Activated CD8-positive, alpha-beta memory T cell treated with anti-CD3 and anti-CD28 coated beads, Interleukin-2, amount 10 ng/mL, durations not matched to agents 7 days and 5 days (primary cell): ENCODE measurements at regions not wholly inside any gene's neighbourhood (a gene's known extent, or its start where the extent isn't known, plus 50 kb on each side); places are given as distances from the start of the nearest gene placed in this dataset.

Experiments
- ATAC-seq: fragments of 150-1000 bp; cut with Tn5 transposase; one replicate; pipeline ENCODE4 v1.10.0; 2021; ENCODE audit warnings: moderate library complexity
- CTCF ChIA-PET: fragments of 350-600 bp; sonication (Branson Sonifier 250); formaldehyde crosslinking; loops from one replicate; lab custom pipeline; 2021; ENCODE audit warnings: antibody characterized with exemption; lab: Charles Lee
- DNase-seq: peaks from one replicate; pipeline ENCODE4 v3.0.0-alpha.2; 2020
- H3K27ac Mint-ChIP-seq: one replicate; pipeline ENCODE4 v1.8.0; 2021; ENCODE audit warnings: mild to moderate bottlenecking, mixed read lengths
- H3K27me3 Mint-ChIP-seq: one replicate; pipeline ENCODE4 v1.8.0; 2021; ENCODE audit warnings: mixed read lengths
- H3K36me3 Mint-ChIP-seq: one replicate; pipeline ENCODE4 v1.8.0; 2021; ENCODE audit warnings: mild to moderate bottlenecking, mixed read lengths
- H3K4me1 Mint-ChIP-seq: one replicate; pipeline ENCODE4 v1.8.0; 2021; ENCODE audit warnings: mixed read lengths
- H3K4me3 Mint-ChIP-seq: one replicate; pipeline ENCODE4 v1.8.0; 2021; ENCODE audit warnings: mild to moderate bottlenecking, moderate library complexity, mixed read lengths
- H3K9me3 Mint-ChIP-seq: one replicate; pipeline ENCODE4 v1.8.0; 2022; ENCODE audit warnings: low read depth, mixed read lengths

DNA sequence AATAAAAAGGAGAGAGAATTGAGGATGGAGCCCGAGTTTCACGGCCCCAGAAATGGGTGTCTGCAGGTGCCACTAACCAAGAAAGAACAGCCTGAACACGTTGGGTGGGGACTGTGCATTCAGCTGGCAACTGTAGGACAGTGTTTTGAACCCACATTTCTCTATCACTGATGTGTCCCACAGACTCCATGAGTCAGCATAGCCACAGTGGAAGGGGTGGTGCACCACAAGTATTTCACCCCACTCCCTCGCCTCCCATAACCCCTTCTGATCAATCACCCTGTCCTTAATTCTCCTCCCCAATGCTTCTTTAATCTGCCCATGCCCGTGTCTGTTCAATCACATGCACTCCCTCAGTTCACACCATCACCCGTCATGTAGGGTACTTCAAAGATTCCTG, 291.5 kb downstream of the ZNF516 start:
- ATAC-seq (no peak), DNase-seq (no peak)
- H3K4me3 Mint-ChIP-seq = no peak overlapping the region
- H3K9me3 Mint-ChIP-seq = peaks cover 4% of the 10 kb centered on the region
- CTCF ChIA-PET = no interaction called here
- H3K4me1 Mint-ChIP-seq = no peaks in the 10 kb centered on the region
- H3K36me3 Mint-ChIP-seq = no peaks in the 10 kb centered on the region
- H3K27ac Mint-ChIP-seq = no peak overlapping the region
- H3K27me3 Mint-ChIP-seq = no peaks in the 10 kb centered on the region

DNA sequence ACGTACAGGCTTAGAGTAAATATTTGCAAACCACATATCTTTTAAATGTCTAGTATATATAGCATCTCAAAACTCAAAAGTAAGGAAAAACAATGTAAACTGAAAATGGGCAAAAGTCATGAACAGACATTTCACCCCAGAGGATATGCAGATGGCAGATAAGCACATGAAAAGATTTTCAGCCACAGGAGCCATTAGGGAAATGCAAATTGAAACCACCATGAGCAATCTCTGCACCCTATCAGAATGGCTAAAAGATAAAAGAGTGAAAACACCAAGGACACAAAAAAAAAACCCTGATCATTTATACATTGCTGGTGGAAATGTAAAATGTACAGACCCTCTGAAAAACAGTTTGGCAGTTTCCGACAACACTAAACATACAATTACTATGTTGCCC, 292.7 kb downstream of the ZNF516 start:
- Mint-ChIP-seq H3K36me3 (no peaks in the 10 kb centered on the region), H3K9me3 (peaks cover 7% of the 10 kb centered on the region), H3K4me1 (no peaks in the 10 kb centered on the region), H3K4me3 (no peak overlapping the region), H3K27ac (no peak overlapping the region), H3K27me3 (no peaks in the 10 kb centered on the region)
- ATAC-seq = no peak
- CTCF ChIA-PET = no interaction called here
- no peak for DNase-seq

DNA sequence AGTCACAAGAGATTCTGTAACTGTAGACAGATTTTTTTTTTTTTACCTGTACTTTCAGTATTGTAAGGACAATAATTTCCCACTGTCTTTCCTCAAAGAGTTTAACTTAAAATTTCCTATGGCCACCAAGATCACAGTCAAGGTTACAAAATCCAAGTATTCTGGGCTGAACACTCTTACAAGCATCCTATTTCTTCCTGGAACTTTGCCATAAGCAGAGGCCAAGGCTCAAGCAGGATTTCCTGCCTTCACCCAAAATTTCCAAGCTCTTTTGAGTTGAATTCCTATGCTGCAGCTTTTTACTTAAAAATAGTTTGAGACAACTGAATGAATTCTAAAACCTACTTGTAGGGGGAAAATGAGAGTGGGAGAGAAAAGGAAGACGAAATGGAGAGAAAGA, 299.4 kb downstream of the ZNF516 start:
- DNase-seq (no peak), ATAC-seq (no peak)
- H3K27ac Mint-ChIP-seq = no peak overlapping the region
- H3K4me3 Mint-ChIP-seq = no peak overlapping the region
- no peaks in the 10 kb centered on the region for H3K36me3 Mint-ChIP-seq
- H3K4me1 Mint-ChIP-seq = no peaks in the 10 kb centered on the region
- peaks cover 3% of the 10 kb centered on the region for H3K27me3 Mint-ChIP-seq
- CTCF ChIA-PET = no interaction called here
- H3K9me3 Mint-ChIP-seq = peaks cover 2% of the 10 kb centered on the region

DNA sequence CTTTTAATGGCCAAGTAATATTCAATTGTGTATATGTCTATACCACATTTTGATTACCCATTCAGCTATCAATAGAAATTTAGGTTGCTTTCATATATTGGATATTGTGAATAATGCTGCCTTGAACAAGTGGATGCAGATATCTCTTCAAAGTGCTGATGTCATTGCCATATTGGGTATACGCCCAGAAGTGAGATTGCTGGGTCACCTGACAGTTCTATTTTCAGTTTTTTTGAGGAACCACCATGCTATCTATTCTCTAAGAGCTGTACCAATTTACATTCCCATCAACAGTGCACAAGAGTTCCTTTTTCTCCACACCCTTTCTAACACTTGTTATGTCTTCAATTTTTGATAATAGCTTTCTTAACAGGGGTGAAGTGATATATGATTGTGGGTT, 306.9 kb downstream of the ZNF516 start:
- no peak for ATAC-seq
- no peaks in the 10 kb centered on the region for H3K27me3 Mint-ChIP-seq
- CTCF ChIA-PET = no interaction called here
- no peak overlapping the region for H3K27ac Mint-ChIP-seq
- H3K36me3 Mint-ChIP-seq = no peaks in the 10 kb centered on the region
- no peak overlapping the region for H3K4me3 Mint-ChIP-seq
- H3K4me1 Mint-ChIP-seq = no peaks in the 10 kb centered on the region
- no peak for DNase-seq
- H3K9me3 Mint-ChIP-seq = no peaks in the 10 kb centered on the region

DNA sequence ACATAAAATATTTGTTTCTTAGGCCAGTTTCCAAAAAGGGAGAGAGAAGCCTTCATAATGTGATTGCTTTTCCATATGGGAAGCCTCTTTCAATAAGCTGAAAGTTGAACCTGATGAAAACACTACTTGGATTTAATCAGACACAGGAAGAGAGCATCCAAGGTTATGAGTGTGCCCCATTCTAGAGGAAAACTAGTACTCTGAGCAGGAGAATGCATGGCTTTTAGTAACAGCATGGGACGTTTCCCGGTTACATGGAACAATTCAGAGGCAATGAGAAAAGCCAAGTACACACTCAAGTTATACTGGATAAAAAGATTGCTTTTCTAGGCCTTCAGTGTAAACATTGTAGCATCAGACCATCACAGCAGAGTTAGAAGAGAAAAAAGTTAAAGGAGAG, 315.8 kb downstream of the ZNF516 start:
- no peak for ATAC-seq
- Mint-ChIP-seq H3K4me3 (no peak overlapping the region), H3K36me3 (no peaks in the 10 kb centered on the region), H3K27ac (no peak overlapping the region), H3K9me3 (no peaks in the 10 kb centered on the region), H3K4me1 (no peaks in the 10 kb centered on the region), H3K27me3 (no peaks in the 10 kb centered on the region)
- CTCF ChIA-PET = no interaction called here
- no peak for DNase-seq

DNA sequence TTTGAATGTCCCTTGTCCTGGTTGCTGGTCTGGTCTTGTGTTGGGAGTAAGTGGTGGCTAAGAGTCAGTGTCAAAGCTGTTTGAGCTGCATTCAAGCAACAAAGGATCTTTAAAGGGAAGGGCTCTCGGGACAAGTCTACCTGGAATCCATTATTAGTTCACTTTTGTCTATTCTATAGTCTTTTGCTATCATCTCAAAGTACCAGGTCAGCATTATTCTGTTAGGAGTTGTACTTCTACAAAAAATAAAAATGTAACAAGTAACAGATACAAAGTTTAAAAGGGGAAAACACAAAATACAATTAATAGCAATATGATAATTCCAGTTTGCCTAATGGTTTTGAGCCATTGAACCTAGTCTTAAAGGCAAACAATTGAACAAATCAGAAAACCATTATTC, 317.9 kb downstream of the ZNF516 start:
- Mint-ChIP-seq H3K4me1 (no peaks in the 10 kb centered on the region), H3K36me3 (no peaks in the 10 kb centered on the region), H3K27ac (no peak overlapping the region), H3K4me3 (no peak overlapping the region), H3K27me3 (no peaks in the 10 kb centered on the region), H3K9me3 (no peaks in the 10 kb centered on the region)
- no peak for DNase-seq
- CTCF ChIA-PET = no interaction called here
- ATAC-seq = no peak

DNA sequence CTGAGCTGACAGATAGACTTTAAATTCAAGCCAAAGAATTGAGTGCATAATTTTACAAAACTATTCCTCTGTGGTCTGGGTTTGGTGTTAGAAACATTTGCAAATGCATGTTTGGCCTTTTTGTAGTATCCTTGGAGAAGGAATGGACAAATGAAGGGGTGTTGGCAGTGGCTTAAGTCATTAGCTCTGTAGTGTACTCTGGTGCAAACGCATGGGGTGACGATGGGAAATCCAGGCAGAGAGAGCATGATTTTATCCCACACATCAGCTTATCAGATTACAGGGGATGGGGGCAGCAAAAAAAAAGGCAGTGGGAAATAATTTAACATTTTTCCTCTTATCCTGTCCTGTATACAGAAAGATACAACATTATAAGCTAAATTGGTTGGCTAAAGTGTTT, 320.6 kb downstream of the ZNF516 start:
- no peak for ATAC-seq
- Mint-ChIP-seq H3K36me3 (no peaks in the 10 kb centered on the region), H3K27me3 (no peaks in the 10 kb centered on the region), H3K9me3 (no peaks in the 10 kb centered on the region), H3K27ac (no peak overlapping the region), H3K4me1 (no peaks in the 10 kb centered on the region), H3K4me3 (no peak overlapping the region)
- CTCF ChIA-PET = no interaction called here
- no peak for DNase-seq

DNA sequence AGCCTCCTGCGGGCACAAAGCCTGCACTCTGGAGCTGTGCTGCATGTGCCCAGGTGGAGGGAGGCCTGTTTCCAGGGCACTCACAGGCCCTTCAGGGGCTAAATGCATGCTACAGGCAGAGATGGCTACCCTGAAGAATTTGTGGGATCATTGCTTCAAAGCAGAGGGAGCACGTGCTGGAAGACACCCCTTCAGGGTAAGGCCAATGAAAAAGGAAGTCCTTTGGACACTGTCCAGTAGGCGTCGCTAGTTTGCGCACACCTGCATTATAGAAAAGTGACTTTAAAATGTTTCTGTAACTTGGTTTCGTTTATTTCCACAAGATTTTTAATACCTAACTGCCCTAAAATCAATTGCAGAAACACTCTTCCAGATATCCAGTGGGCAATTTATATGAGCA, 325.3 kb downstream of the ZNF516 start:
- ATAC-seq (no peak), DNase-seq (no peak)
- CTCF ChIA-PET = no interaction called here
- Mint-ChIP-seq H3K36me3 (no peaks in the 10 kb centered on the region), H3K4me1 (no peaks in the 10 kb centered on the region), H3K4me3 (no peak overlapping the region), H3K9me3 (no peaks in the 10 kb centered on the region), H3K27ac (no peak overlapping the region), H3K27me3 (no peaks in the 10 kb centered on the region)

DNA sequence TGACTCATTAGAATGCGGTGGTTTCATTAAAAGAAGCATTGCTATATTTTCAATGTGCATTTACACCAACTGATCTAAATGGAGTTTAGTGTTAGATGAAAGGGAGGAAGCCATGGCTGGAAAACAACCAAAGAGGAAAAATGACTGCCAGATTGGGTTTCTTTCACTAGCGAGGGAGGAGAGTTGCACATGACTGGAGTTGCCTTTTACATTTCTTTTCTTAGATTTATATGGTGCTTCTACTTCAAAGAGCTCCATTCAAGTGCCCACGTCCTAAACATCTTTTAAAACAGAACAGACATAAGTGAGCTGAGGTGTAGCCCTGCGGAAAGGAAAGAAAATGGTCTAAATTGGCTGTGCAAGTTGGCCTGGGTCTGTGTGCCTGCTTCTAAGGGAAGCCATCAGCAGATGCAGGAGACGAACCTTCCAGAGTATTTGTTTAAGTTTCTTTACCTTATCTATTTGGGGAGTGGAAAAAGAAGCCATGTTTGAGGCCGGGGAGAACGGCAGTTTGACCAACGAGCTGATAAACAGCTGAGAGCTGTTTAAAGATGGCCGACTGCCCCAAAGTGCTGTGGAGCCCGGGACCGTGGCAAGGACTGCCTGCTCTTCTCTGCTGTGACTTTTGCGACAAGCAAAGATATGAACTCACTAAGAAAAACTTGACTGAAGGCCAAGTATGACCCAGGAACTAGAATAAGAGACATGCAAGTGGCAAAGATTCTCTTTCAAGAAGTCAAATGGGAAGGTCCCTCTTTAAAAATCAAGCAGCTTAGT, 327.0 kb downstream of the ZNF516 start:
- H3K9me3 Mint-ChIP-seq = no peaks in the 10 kb centered on the region
- CTCF ChIA-PET = no interaction called here
- DNase-seq (no peak), ATAC-seq (no peak)
- H3K4me3 Mint-ChIP-seq = no peak overlapping the region
- no peaks in the 10 kb centered on the region for H3K4me1 Mint-ChIP-seq
- H3K36me3 Mint-ChIP-seq = no peaks in the 10 kb centered on the region
- H3K27ac Mint-ChIP-seq = no peak overlapping the region
- H3K27me3 Mint-ChIP-seq = no peaks in the 10 kb centered on the region

DNA sequence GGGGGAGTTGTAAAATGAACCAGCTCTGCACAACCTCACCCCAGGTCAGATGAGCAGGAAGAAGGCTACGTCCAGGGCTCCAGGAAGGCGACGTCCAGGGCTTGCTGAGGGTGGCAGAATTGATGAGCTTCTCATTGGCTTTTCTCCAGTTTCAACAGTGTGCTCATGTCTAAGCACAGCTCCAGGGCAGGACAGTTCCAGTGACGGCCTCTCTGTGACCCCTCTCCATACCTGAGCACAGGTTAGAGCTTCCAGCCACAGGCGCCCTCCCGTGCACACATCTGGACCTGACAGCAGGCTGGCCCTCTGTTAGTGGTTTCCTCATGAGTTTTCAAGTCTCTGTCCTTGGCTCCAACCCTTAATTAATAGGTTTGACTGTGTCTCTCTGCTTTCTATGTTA, 327.6 kb downstream of the ZNF516 start:
- Mint-ChIP-seq H3K4me3 (no peak overlapping the region), H3K27me3 (no peaks in the 10 kb centered on the region), H3K27ac (no peak overlapping the region), H3K9me3 (no peaks in the 10 kb centered on the region), H3K4me1 (no peaks in the 10 kb centered on the region), H3K36me3 (no peaks in the 10 kb centered on the region)
- ATAC-seq (no peak), DNase-seq (no peak)
- CTCF ChIA-PET = no interaction called here

DNA sequence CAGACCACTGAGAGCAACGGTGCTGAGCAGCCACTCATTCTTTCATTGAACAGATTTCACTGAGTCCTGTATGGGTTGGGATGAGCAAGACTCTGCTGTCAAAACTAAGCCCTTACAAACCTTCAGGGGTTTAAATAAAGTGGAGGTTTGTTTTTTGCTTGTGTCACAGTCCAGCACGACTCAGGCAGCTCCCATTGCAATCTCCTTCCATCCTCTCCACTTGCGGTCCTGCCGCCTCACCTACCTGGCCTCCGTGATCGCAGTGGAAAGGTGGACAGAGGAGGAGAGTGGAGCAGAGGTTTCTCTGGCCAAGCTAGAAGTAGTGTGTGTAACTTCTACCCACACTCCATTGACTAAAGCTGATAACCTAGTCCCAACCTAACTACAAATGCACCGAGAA, 332.2 kb downstream of the ZNF516 start:
- DNase-seq (no peak), ATAC-seq (no peak)
- H3K4me3 Mint-ChIP-seq = no peak overlapping the region
- H3K4me1 Mint-ChIP-seq = no peaks in the 10 kb centered on the region
- H3K9me3 Mint-ChIP-seq = no peaks in the 10 kb centered on the region
- no peak overlapping the region for H3K27ac Mint-ChIP-seq
- H3K36me3 Mint-ChIP-seq = no peaks in the 10 kb centered on the region
- no peaks in the 10 kb centered on the region for H3K27me3 Mint-ChIP-seq
- CTCF ChIA-PET = no interaction called here

DNA sequence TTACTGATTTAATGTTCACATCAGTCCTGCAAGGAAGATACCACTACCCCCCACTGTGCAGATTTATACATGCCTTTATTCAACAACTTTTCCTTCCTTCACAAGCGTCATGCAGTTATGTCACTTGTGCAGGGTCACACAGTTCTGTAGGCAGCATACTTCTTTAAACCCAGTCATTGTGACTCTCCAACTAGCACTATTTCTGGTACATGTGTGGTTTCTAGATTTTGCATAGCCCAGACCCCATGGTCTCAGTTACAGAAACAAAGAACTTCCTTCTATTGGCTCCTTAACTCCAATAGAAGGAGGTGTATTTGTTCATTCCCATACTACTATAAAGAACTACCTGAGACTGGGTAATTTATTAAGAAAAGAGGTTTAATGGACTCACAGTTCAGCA, 333.1 kb downstream of the ZNF516 start:
- Mint-ChIP-seq H3K36me3 (no peaks in the 10 kb centered on the region), H3K27ac (no peak overlapping the region), H3K4me3 (no peak overlapping the region), H3K27me3 (no peaks in the 10 kb centered on the region), H3K9me3 (no peaks in the 10 kb centered on the region), H3K4me1 (no peaks in the 10 kb centered on the region)
- ATAC-seq (no peak), DNase-seq (no peak)
- CTCF ChIA-PET = no interaction called here

DNA sequence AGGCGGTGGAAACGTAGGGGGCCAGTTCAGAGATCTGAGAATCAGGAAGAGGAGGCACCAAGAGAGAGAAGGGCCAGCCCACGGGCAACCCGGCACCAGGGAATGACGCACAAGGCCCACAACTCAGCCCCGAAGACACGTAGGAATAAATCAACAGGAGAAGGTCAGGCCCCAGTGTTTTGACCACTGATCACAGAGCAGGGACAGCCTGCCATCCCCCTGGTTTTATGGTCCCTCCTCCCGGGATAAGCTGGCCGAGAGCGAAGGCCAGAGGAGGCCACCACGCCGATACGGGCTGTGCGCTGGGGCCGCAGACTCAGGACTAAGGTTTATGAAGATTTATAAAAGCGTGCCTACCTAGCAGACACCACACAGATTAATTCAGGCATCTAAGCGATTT, 341.4 kb downstream of the ZNF516 start:
- Mint-ChIP-seq H3K4me3 (no peak overlapping the region), H3K9me3 (no peaks in the 10 kb centered on the region), H3K27ac (no peak overlapping the region), H3K36me3 (no peaks in the 10 kb centered on the region), H3K4me1 (no peaks in the 10 kb centered on the region), H3K27me3 (no peaks in the 10 kb centered on the region)
- ATAC-seq = no peak
- CTCF ChIA-PET = no interaction called here
- DNase-seq = no peak

DNA sequence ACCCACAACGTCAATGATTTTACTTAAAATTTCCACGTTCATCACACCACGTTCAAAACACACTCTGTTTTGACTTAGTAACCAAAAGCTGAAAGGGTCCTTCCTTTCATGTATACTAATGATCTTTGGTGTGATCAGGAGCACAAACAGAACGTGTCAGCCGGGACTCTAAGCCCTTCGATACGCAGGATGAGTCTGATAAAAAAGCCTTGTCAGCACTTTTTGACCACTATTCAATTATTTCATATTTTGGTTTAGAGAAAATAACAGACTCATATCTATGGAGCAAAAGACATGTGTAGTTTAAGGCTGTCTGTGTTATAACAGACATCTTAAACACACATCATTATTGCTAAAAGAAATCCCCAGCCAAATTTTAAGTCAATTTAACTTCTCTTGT, 345.3 kb downstream of the ZNF516 start:
- DNase-seq (no peak), ATAC-seq (no peak)
- H3K4me3 Mint-ChIP-seq = no peak overlapping the region
- CTCF ChIA-PET = no interaction called here
- no peaks in the 10 kb centered on the region for H3K4me1 Mint-ChIP-seq
- H3K9me3 Mint-ChIP-seq = no peaks in the 10 kb centered on the region
- no peaks in the 10 kb centered on the region for H3K36me3 Mint-ChIP-seq
- H3K27me3 Mint-ChIP-seq = no peaks in the 10 kb centered on the region
- no peak overlapping the region for H3K27ac Mint-ChIP-seq

DNA sequence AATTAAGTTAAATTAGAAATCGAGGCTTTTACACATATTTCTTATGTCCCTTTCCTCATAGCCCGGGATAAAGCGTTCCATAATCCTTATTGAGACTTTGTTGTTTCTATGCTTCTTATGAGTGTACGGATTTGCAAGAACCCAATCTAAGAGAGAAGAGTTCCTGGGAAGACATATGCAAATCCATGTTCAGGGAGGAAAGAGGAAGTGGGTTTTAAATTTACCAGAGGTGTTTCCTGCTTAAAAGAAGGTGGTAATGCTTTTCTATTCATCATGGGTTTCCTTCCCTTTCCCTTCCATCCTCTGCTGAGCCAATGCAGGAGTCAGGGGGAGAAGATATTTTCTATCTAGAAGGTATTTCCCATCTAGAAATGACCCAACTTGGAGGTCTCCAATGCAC, 345.8 kb downstream of the ZNF516 start:
- Mint-ChIP-seq H3K4me1 (no peaks in the 10 kb centered on the region), H3K27ac (no peak overlapping the region), H3K27me3 (no peaks in the 10 kb centered on the region), H3K9me3 (no peaks in the 10 kb centered on the region), H3K36me3 (no peaks in the 10 kb centered on the region), H3K4me3 (no peak overlapping the region)
- CTCF ChIA-PET = no interaction called here
- ATAC-seq (no peak), DNase-seq (no peak)
